Cardiac muscle cell (in vitro differentiated cells and primary cell): ENCODE measurements at regions not wholly inside any gene's neighbourhood (a gene's known extent, or its start where the extent isn't known, plus 50 kb on each side); places are given as distances from the start of the nearest gene placed in this dataset.

ENCODE experiments used
- DNase-seq, 2 donors: peaks; one replicate each; pipeline versions ENCODE4 v3.0.0 to v3.0.0-alpha.2; 2010 to 2017; ENCODE audit warnings: low read depth in 1 of 2, low spot score in 1 of 2
- H3K27ac ChIP-seq: fragments of 200-600 bp; sonication (generic); 2 replicates; pipeline ENCODE4 v1.5.1; 2016
- H3K27me3 ChIP-seq: fragments of 200-600 bp; sonication (generic); 2 replicates; pipeline ENCODE4 v1.6.0; 2016; ENCODE audit warnings: control low read depth
- H3K36me3 ChIP-seq: fragments of 200-600 bp; sonication (generic); 2 replicates; pipeline ENCODE4 v1.5.1; 2016; ENCODE audit warnings: control low read depth
- H3K4me1 ChIP-seq: fragments of 200-600 bp; sonication (generic); 2 replicates; pipeline ENCODE4 v1.8.1; 2017; ENCODE audit warnings: low read depth, mild to moderate bottlenecking, mixed run types
- H3K4me3 ChIP-seq: fragments of 200-600 bp; sonication (generic); 2 replicates; pipeline ENCODE4 v1.5.1; 2016; ENCODE audit warnings: mild to moderate bottlenecking
- H3K9me3 ChIP-seq: fragments of 200-600 bp; sonication (generic); 2 replicates; pipeline ENCODE4 v1.5.1; 2017; ENCODE audit warnings: low read depth, mild to moderate bottlenecking, control low read depth
- CTCF ChIP-seq: IDR thresholded peaks from 2 replicates; pipeline ENCODE4 v1.5.1; 2012; ENCODE audit warnings: low read depth, mild to moderate bottlenecking, low read length

- H3K4me1 ChIP-seq: peaks cover 5% of the 10 kb centered on the region
Measured at GRCh38 chr2:175817221-175817620, 184.8 kb downstream of the LNPK start.

GRCh38 chr2:175815537-175815936, 186.5 kb downstream of the LNPK start:
- H3K27me3 ChIP-seq: no peaks in the 10 kb centered on the region
- no peak for DNase-seq
- no peak overlapping the region for H3K27ac ChIP-seq
- no peaks in the 10 kb centered on the region for H3K36me3 ChIP-seq
- H3K4me1 ChIP-seq: peaks cover 12% of the 10 kb centered on the region
- H3K4me3 ChIP-seq: no peak overlapping the region
- H3K9me3 ChIP-seq: no peaks in the 10 kb centered on the region
- no peak for TF ChIP-seq CTCF

More at GRCh38 chr2:175817221-175817620, 184.8 kb downstream of the LNPK start:
- Histone ChIP-seq H3K27me3 (no peaks in the 10 kb centered on the region), H3K4me3 (no peak overlapping the region), H3K36me3 (no peaks in the 10 kb centered on the region), H3K9me3 (no peaks in the 10 kb centered on the region), H3K27ac (no peak overlapping the region)
- DNase-seq: no peak
- no peak for TF ChIP-seq CTCF

- no peaks in the 10 kb centered on the region for H3K36me3 ChIP-seq
- DNase-seq: no peak
- no peaks in the 10 kb centered on the region for H3K9me3 ChIP-seq
- H3K4me3 ChIP-seq: no peak overlapping the region
- H3K27me3 ChIP-seq: no peaks in the 10 kb centered on the region
- H3K4me1 ChIP-seq: peaks cover 20% of the 10 kb centered on the region
- H3K27ac ChIP-seq: no peak overlapping the region
- TF ChIP-seq CTCF: no peak
Measured at GRCh38 chr2:175811971-175812370, 190.1 kb downstream of the LNPK start.

GRCh38 chr2:175808858-175809257, 193.2 kb downstream of the LNPK start:
- Histone ChIP-seq H3K27me3 (no peaks in the 10 kb centered on the region), H3K36me3 (no peaks in the 10 kb centered on the region), H3K4me1 (peaks cover 26% of the 10 kb centered on the region), H3K27ac (no peak overlapping the region), H3K9me3 (no peaks in the 10 kb centered on the region), H3K4me3 (no peak overlapping the region)
- TF ChIP-seq CTCF: no peak
- no peak for DNase-seq

GRCh38 chr2:175808078-175808477, 194.0 kb downstream of the LNPK start:
- H3K4me1 ChIP-seq: peaks cover 26% of the 10 kb centered on the region
- no peaks in the 10 kb centered on the region for H3K36me3 ChIP-seq
- no peak for TF ChIP-seq CTCF
- H3K4me3 ChIP-seq: no peak overlapping the region
- H3K9me3 ChIP-seq: no peaks in the 10 kb centered on the region
- no peaks in the 10 kb centered on the region for H3K27me3 ChIP-seq
- no peak for DNase-seq
- no peak overlapping the region for H3K27ac ChIP-seq
